IMR-90 (cell line): ENCODE measurements at regions not wholly inside any gene's neighbourhood (a gene's known extent, or its start where the extent isn't known, plus 50 kb on each side); places are given as distances from the start of the nearest gene placed in this dataset.

Source experiments
- ATAC-seq: fragments of 200-7000 bp; cut with Tn5 transposase; 2 replicates; pipeline ENCODE4 v1.9.1; 2020; ENCODE audit warnings: low read depth, mild to moderate bottlenecking, moderate library complexity
- BruUV-seq: library from RNA; stranded (reverse); fragments of 400-500 nt; replicated peaks from 2 replicates; lab custom pipeline; 2021; lab: Mats Ljungman, UMichigan
- CTCF ChIA-PET: fragments of 300-600 bp; formaldehyde crosslinking; extraction: SDS; loops from one replicate; lab custom pipeline; 2021; ENCODE audit warnings: antibody characterized with exemption; lab: Yijun Ruan, JAX
- POLR2A ChIA-PET: fragments of 300-600 bp; sonication (Branson Sonifier 250); formaldehyde crosslinking; loops from one replicate; lab custom pipeline; 2022; ENCODE audit warnings: antibody characterized with exemption; ENCODE audit not compliant: unreplicated experiment; lab: Charles Lee
- DNase-seq: peaks from one replicate; pipeline ENCODE4 v3.0.0; 2013
- H2AFZ ChIP-seq: replicated peaks from 2 replicates; pipeline ENCODE3; 2013; ENCODE audit warnings: low read length, mild to moderate bottlenecking; ENCODE audit not compliant: poor library complexity
- H2AK5ac ChIP-seq: 2 replicates; pipeline ENCODE4 v1.6.1; 2013; ENCODE audit warnings: low read depth, low read length, inconsistent platforms
- H2AK9ac ChIP-seq: replicated peaks from 2 replicates; pipeline ENCODE3; 2013; ENCODE audit warnings: mild to moderate bottlenecking, low read depth, low read length, moderate library complexity; ENCODE audit not compliant: poor library complexity
- H2BK120ac ChIP-seq: 2 replicates; pipeline ENCODE4 v1.6.1; 2013; ENCODE audit warnings: low read depth, low read length, inconsistent platforms
- H2BK15ac ChIP-seq: 3 replicates; pipeline ENCODE4 v1.6.1; 2013; ENCODE audit warnings: low read depth, low read length, inconsistent platforms
- H2BK20ac ChIP-seq: 2 replicates; pipeline ENCODE4 v1.6.1; 2013; ENCODE audit warnings: low read depth, mild to moderate bottlenecking, inconsistent platforms, low read length, moderate library complexity
- H2BK5ac ChIP-seq: 2 replicates; pipeline ENCODE4 v1.6.1; 2013; ENCODE audit warnings: mild to moderate bottlenecking, low read depth, low read length, inconsistent platforms; ENCODE audit not compliant: poor library complexity, severe bottlenecking
- H3K14ac ChIP-seq: replicated peaks from 2 replicates; pipeline ENCODE4 v1.6.1; 2013; ENCODE audit warnings: low read depth, low read length, inconsistent platforms
- H3K18ac ChIP-seq: 2 replicates; pipeline ENCODE4 v1.6.1; 2013; ENCODE audit warnings: low read depth, low read length, control low read depth
- H3K23ac ChIP-seq: 2 replicates; pipeline ENCODE4 v1.6.1; 2013; ENCODE audit warnings: low read depth, low read length, inconsistent platforms
- H3K27ac ChIP-seq: 2 replicates; pipeline ENCODE4 v1.5.1; 2013; ENCODE audit warnings: mild to moderate bottlenecking, control low read depth, low read length; ENCODE audit not compliant: insufficient read depth
- H3K27me3 ChIP-seq: 2 replicates; pipeline ENCODE4 v1.6.1; 2013; ENCODE audit warnings: low read length; ENCODE audit not compliant: control insufficient read depth, insufficient read depth
- H3K36me3 ChIP-seq: 2 replicates; pipeline ENCODE4 v1.6.1; 2013; ENCODE audit warnings: low read length, mixed read lengths; ENCODE audit not compliant: control insufficient read depth, insufficient read depth
- H3K4ac ChIP-seq: 2 replicates; pipeline ENCODE4 v1.6.1; 2013; ENCODE audit warnings: low read depth, low read length, inconsistent platforms
- H3K4me1 ChIP-seq: 2 replicates; pipeline ENCODE4 v1.6.1; 2013; ENCODE audit warnings: low read length, mixed read lengths; ENCODE audit not compliant: control insufficient read depth, insufficient read depth
- H3K4me2 ChIP-seq: 2 replicates; pipeline ENCODE4 v1.6.1; 2013; ENCODE audit warnings: low read depth, mild to moderate bottlenecking, control low read depth, low read length, moderate library complexity
- H3K4me3 ChIP-seq: 2 replicates; pipeline ENCODE4 v1.5.1; 2013; ENCODE audit warnings: low read depth, mild to moderate bottlenecking, control low read depth, low read length, moderate library complexity; ENCODE audit not compliant: insufficient read depth
- H3K56ac ChIP-seq: 2 replicates; pipeline ENCODE4 v1.6.1; 2013; ENCODE audit warnings: low read length, inconsistent platforms; ENCODE audit not compliant: insufficient read depth; ENCODE audit errors: extremely low read depth
- H3K79me1 ChIP-seq, 2 experiments: 2 replicates each; pipeline ENCODE4 v1.6.1; 2013; ENCODE audit warnings: low read length in 2 of 2, inconsistent platforms in 1 of 2, low read depth in 1 of 2
- H3K9ac ChIP-seq: 2 replicates; pipeline ENCODE4 v1.6.1; 2013; ENCODE audit warnings: low read depth, low read length, control low read depth
- H3K9me1 ChIP-seq: 2 replicates; pipeline ENCODE4 v1.6.1; 2013; ENCODE audit warnings: low read length, inconsistent platforms; ENCODE audit not compliant: insufficient read depth
- H3K9me3 ChIP-seq: 2 replicates; pipeline ENCODE4 v1.6.1; 2013; ENCODE audit warnings: low read length; ENCODE audit not compliant: control insufficient read depth, insufficient read depth
- H4K20me1 ChIP-seq: 2 replicates; pipeline ENCODE4 v1.6.1; 2013; ENCODE audit warnings: low read length, inconsistent platforms; ENCODE audit not compliant: insufficient read depth
- H4K5ac ChIP-seq: 2 replicates; pipeline ENCODE4 v1.6.1; 2013; ENCODE audit warnings: mild to moderate bottlenecking, low read depth, low read length, control low read depth
- H4K8ac ChIP-seq, 2 experiments: 2 replicates each; pipeline ENCODE4 v1.6.1; 2013; ENCODE audit warnings: low read depth in 2 of 2, low read length in 2 of 2, control low read depth in 1 of 2, inconsistent platforms in 1 of 2
- H4K91ac ChIP-seq: 2 replicates; pipeline ENCODE4 v1.6.1; 2013; ENCODE audit warnings: low read depth, low read length, inconsistent platforms; ENCODE audit not compliant: insufficient read depth
- ELK1 ChIP-seq: fragments of 150-350 bp; IDR thresholded peaks from 2 replicates; pipeline ENCODE4 v1.6.1; 2016; ENCODE audit warnings: low read depth, mild to moderate bottlenecking, low read length, moderate library complexity, borderline replicate concordance
- POLR2A ChIP-seq: IDR thresholded peaks from 2 replicates; pipeline ENCODE4 v1.6.1; 2012; ENCODE audit warnings: mild to moderate bottlenecking, low read depth, low read length
- WGBS, 2 experiments: methylation state at CpG; one replicate each; pipeline versions ENCODE4 v1.1.5 to v1.1.7; 2013; ENCODE audit warnings: missing lambda C conversion rate in 2 of 2; ENCODE audit not compliant: insufficient read length in 1 of 2; ENCODE audit errors: extremely low coverage in 2 of 2; 5-methylcytosine and 5-hydroxymethylcytosine counted together
- dilution Hi-C: fragments of 300-500 bp; cut with HindIII; formaldehyde crosslinking; loops from one replicate; pipeline ENCODE4 v1.14.3; 2018; ENCODE audit warnings: low sequenced_read_pairs; ENCODE audit not compliant: unreplicated experiment
- in situ Hi-C: fragments of 300-500 bp; cut with MboI; formaldehyde crosslinking; loops from 3 replicates; pipeline ENCODE4 v1.14.3; 2019; ENCODE audit warnings: low sequenced_read_pairs, inconsistent platforms, mixed read lengths
- intact Hi-C: fragments of 100-400 bp; cut with micrococcal nuclease; formaldehyde crosslinking; loops from 2 replicates; pipeline ENCODE4 v1.10.0; 2022

- H4K5ac ChIP-seq = no peak overlapping the region
- no peaks in the 10 kb centered on the region for H3K79me1 ChIP-seq
- no peak overlapping the region for H2AK5ac ChIP-seq
- H4K20me1 ChIP-seq = no peaks in the 10 kb centered on the region
- dilution Hi-C loops (no loop called here), in situ Hi-C loops (no loop called here), intact Hi-C loops (no loop called here)
- H2BK15ac ChIP-seq = no peak overlapping the region
- H3K9ac ChIP-seq = no peak overlapping the region
- no peak overlapping the region for H3K23ac ChIP-seq
- no peak overlapping the region for H3K14ac ChIP-seq
- no CpG with 5 or more reads among the region's 1 CpG for WGBS, 2 experiments
- H3K36me3 ChIP-seq = no peaks in the 10 kb centered on the region
- no peak for ATAC-seq
- no peak overlapping the region for H4K91ac ChIP-seq
- TF ChIP-seq POLR2A = no peak
- TF ChIP-seq ELK1 = no peak
- H2BK120ac ChIP-seq = no peak overlapping the region
- no peak overlapping the region for H3K27ac ChIP-seq
- H3K4me2 ChIP-seq = no peak overlapping the region
- CTCF ChIA-PET = interaction anchor here (0.6 kb wide), 1 partner anchor 349 kb away, joined by 3 read pairs; no protein-coding TSS in a partner anchor
- H3K4me3 ChIP-seq = no peak overlapping the region
- H3K4me1 ChIP-seq = no peaks in the 10 kb centered on the region
- no peak overlapping the region for H2AFZ ChIP-seq
- H3K18ac ChIP-seq = no peak overlapping the region
- no peak overlapping the region for H3K56ac ChIP-seq
- H2BK5ac ChIP-seq = no peak overlapping the region
- H4K8ac ChIP-seq = no peak overlapping the region
- H3K4ac ChIP-seq = no peak overlapping the region
- POLR2A ChIA-PET = no interaction called here
- H3K9me3 ChIP-seq = no peaks in the 10 kb centered on the region
- no TSS peak for BruUV-seq
- H2BK20ac ChIP-seq = no peak overlapping the region
- no peaks in the 10 kb centered on the region for H3K9me1 ChIP-seq
- no peak overlapping the region for H2AK9ac ChIP-seq
- DNase-seq = no peak
- H3K27me3 ChIP-seq = no peaks in the 10 kb centered on the region; the same call in 1 of the 2 replicates
Observed at GRCh38 chr12:31210541-31210940, 115.4 kb downstream of the SINHCAF start.
